Muscle of back (tissue), 3 donors: ENCODE measurements at regions not wholly inside any gene's neighbourhood (a gene's known extent, or its start where the extent isn't known, plus 50 kb on each side); places are given as distances from the start of the nearest gene placed in this dataset.
"Not testable (repeated sequence)": the region's sequence is repeated elsewhere in the genome, so short reads cannot be mapped to it uniquely, and the experiment has no call there.

Experiments used
- DNase-seq, 3 donors: peaks; one replicate each; pipeline versions ENCODE4 v3.0.0 to v3.0.0-alpha.2; 2013

GRCh38 chr4:154164931-154165839 is 326.4 kb downstream of the DCHS2 start:
- peak in 2 of 3 donors; percentile 40 to 94 for DNase-seq

- DNase-seq, result peak; percentile 56 to 92 (median 77)
Measured at GRCh38 chr4:154160519-154161301, 330.9 kb downstream of the DCHS2 start.

GRCh38 chr4:154158361-154159155 is 333.0 kb downstream of the DCHS2 start:
- no peak for DNase-seq

GRCh38 chr4:154152546-154152945 is 339.1 kb downstream of the DCHS2 start:
- no peak for DNase-seq

- not testable (repeated sequence) for DNase-seq
Measured at GRCh38 chr4:154149236-154149635, 342.4 kb downstream of the DCHS2 start.

GRCh38 chr4:154143720-154144119 is 347.9 kb downstream of the DCHS2 start:
- DNase-seq, result no peak

GRCh38 chr4:154142664-154143063 is 348.9 kb downstream of the DCHS2 start:
- DNase-seq, result no peak

GRCh38 chr4:154140869-154141268 is 350.7 kb downstream of the DCHS2 start:
- DNase-seq, result no peak

GRCh38 chr4:154137320-154137905 is 348.5 kb upstream of the SFRP2 start:
- DNase-seq, result no peak

- DNase-seq, result no peak
Measured at GRCh38 chr4:154135576-154135975, 346.7 kb upstream of the SFRP2 start.

- DNase-seq, result no peak
Measured at GRCh38 chr4:154132406-154132805, 343.5 kb upstream of the SFRP2 start.

- no peak for DNase-seq
Measured at GRCh38 chr4:154126276-154126675, 337.4 kb upstream of the SFRP2 start.

GRCh38 chr4:154125340-154125739 is 336.5 kb upstream of the SFRP2 start:
- DNase-seq, result no peak

GRCh38 chr4:154124539-154125255 is 335.8 kb upstream of the SFRP2 start:
- DNase-seq, result peak in 1 of 3 donors; percentile 74

- DNase-seq, result no peak
Measured at GRCh38 chr4:154123897-154124296, 335.0 kb upstream of the SFRP2 start.

GRCh38 chr4:154120690-154121345 is 331.9 kb upstream of the SFRP2 start:
- no peak for DNase-seq

GRCh38 chr4:154120006-154120676 is 331.3 kb upstream of the SFRP2 start:
- no peak for DNase-seq

- DNase-seq, result no peak
Measured at GRCh38 chr4:154119317-154119716, 330.4 kb upstream of the SFRP2 start.

GRCh38 chr4:154117726-154118125 is 328.8 kb upstream of the SFRP2 start:
- DNase-seq, result not testable (repeated sequence)

GRCh38 chr4:154107337-154107736 is 318.5 kb upstream of the SFRP2 start:
- no peak for DNase-seq
